Liver (tissue), 8 donors: ENCODE measurements at regions not wholly inside any gene's neighbourhood (a gene's known extent, or its start where the extent isn't known, plus 50 kb on each side); places are given as distances from the start of the nearest gene placed in this dataset.
A peak's percentile ranks its signal among the peaks of the same experiment; 100 is the strongest.

ENCODE experiments used
- DNase-seq: peaks from one replicate; pipeline ENCODE4 v3.0.0-alpha.2; 2017; ENCODE audit warnings: low spot score
- H3K27ac ChIP-seq, 2 donors: one replicate each; pipeline ENCODE4 v1.7.0; 2013; ENCODE audit warnings: inconsistent platforms in 2 of 2, low read length in 2 of 2, control low read depth in 1 of 2, low read depth in 1 of 2, mild to moderate bottlenecking in 1 of 2
- H3K27me3 ChIP-seq, 4 donors: one replicate each; pipeline versions ENCODE4 v1.6.1 to v1.7.0; 2013; ENCODE audit warnings: low read length in 3 of 4, inconsistent platforms in 1 of 4, mild to moderate bottlenecking in 1 of 4, moderate library complexity in 1 of 4; ENCODE audit not compliant: control insufficient read depth in 4 of 4, insufficient read depth in 4 of 4
- H3K36me3 ChIP-seq, 4 donors: one replicate each; pipeline versions ENCODE4 v1.6.1 to v1.7.0; 2013; ENCODE audit warnings: low read length in 3 of 4, mild to moderate bottlenecking in 3 of 4, low read depth in 1 of 4, moderate library complexity in 1 of 4; ENCODE audit not compliant: control insufficient read depth in 4 of 4, insufficient read depth in 3 of 4
- H3K4me1 ChIP-seq, 4 donors: one replicate each; pipeline versions ENCODE4 v1.6.1 to v1.7.0; 2013; ENCODE audit warnings: low read length in 3 of 4, mild to moderate bottlenecking in 3 of 4, moderate library complexity in 1 of 4; ENCODE audit not compliant: control insufficient read depth in 4 of 4, insufficient read depth in 4 of 4
- H3K4me3 ChIP-seq, 3 donors: one replicate each; pipeline versions ENCODE4 v1.6.1 to v1.7.0; 2013; ENCODE audit warnings: low read length in 3 of 3, control low read depth in 1 of 3, low read depth in 1 of 3, mild to moderate bottlenecking in 1 of 3
- H3K9ac ChIP-seq, 2 donors: one replicate each; pipeline ENCODE4 v1.7.0; 2013; ENCODE audit warnings: low read length in 2 of 2, mild to moderate bottlenecking in 2 of 2, moderate library complexity in 2 of 2, control low read depth in 1 of 2, low read depth in 1 of 2
- H3K9me3 ChIP-seq, 4 donors: one replicate each; pipeline versions ENCODE4 v1.6.1 to v1.7.0; 2013; ENCODE audit warnings: low read length in 3 of 4; ENCODE audit not compliant: control insufficient read depth in 4 of 4
- CTCF ChIP-seq: fragments of 150-350 bp; IDR thresholded peaks from 2 replicates; pipeline ENCODE4 v1.5.1; 2017; ENCODE audit warnings: improper control_type of control experiment, low read depth, low read length; ENCODE audit not compliant: missing input control
- EGR1 ChIP-seq, 2 donors: IDR thresholded peaks; 2 replicates each; pipeline ENCODE4 v1.6.1; 2016 to 2018; ENCODE audit warnings: antibody characterized with exemption in 2 of 2, low read depth in 2 of 2
- FOXA1 ChIP-seq: IDR thresholded peaks from 2 replicates; pipeline ENCODE4 v1.6.1; 2016; ENCODE audit warnings: antibody characterized with exemption
- FOXA2 ChIP-seq: IDR thresholded peaks from 2 replicates; pipeline ENCODE4 v1.6.1; 2016; ENCODE audit warnings: antibody characterized with exemption
- GABPA ChIP-seq, 2 donors: IDR thresholded peaks in 1 of 2; conservative IDR thresholded peaks in 1 of 2; 2 replicates each; pipeline ENCODE4 v1.6.1; 2016; ENCODE audit warnings: antibody characterized with exemption in 2 of 2, mild to moderate bottlenecking in 1 of 2, moderate library complexity in 1 of 2
- HNF4A ChIP-seq, 2 donors: conservative IDR thresholded peaks; 2 replicates each; pipeline ENCODE4 v1.6.1; 2016; ENCODE audit warnings: antibody characterized with exemption in 2 of 2, mild to moderate bottlenecking in 2 of 2
- HNF4G ChIP-seq: IDR thresholded peaks from 2 replicates; pipeline ENCODE4 v1.6.1; 2016; ENCODE audit warnings: antibody characterized with exemption
- JUND ChIP-seq, 2 donors: IDR thresholded peaks; 2 replicates each; pipeline ENCODE4 v1.6.1; 2016; ENCODE audit warnings: antibody characterized with exemption in 2 of 2
- NR2F2 ChIP-seq: IDR thresholded peaks from 2 replicates; pipeline ENCODE4 v1.6.1; 2016; ENCODE audit warnings: antibody characterized with exemption
- RAD21 ChIP-seq, 2 donors: IDR thresholded peaks; 2 replicates each; pipeline ENCODE4 v1.6.1; 2016; ENCODE audit warnings: antibody characterized with exemption in 2 of 2, mild to moderate bottlenecking in 2 of 2
- REST ChIP-seq: IDR thresholded peaks from 2 replicates; pipeline ENCODE4 v1.6.1; 2016; ENCODE audit warnings: antibody characterized with exemption, mild to moderate bottlenecking
- RXRA ChIP-seq, 2 donors: IDR thresholded peaks; 2 replicates each; pipeline ENCODE4 v1.6.1; 2017 to 2018; ENCODE audit warnings: antibody characterized with exemption in 2 of 2, mild to moderate bottlenecking in 1 of 2
- SP1 ChIP-seq: IDR thresholded peaks from 2 replicates; pipeline ENCODE4 v1.6.1; 2018; ENCODE audit warnings: antibody characterized with exemption, mild to moderate bottlenecking
- TAF1 ChIP-seq: conservative IDR thresholded peaks from 2 replicates; pipeline ENCODE4 v1.6.1; 2016; ENCODE audit warnings: antibody characterized with exemption, mild to moderate bottlenecking
- YY1 ChIP-seq: IDR thresholded peaks from 2 replicates; pipeline ENCODE4 v1.6.1; 2016; ENCODE audit warnings: antibody characterized with exemption, mild to moderate bottlenecking
- WGBS: extraction: QIAGEN DNeasy Blood & Tissue Kit; methylation state at CpG from one replicate; pipeline ENCODE4 v1.1.7; 2013; 5-methylcytosine and 5-hydroxymethylcytosine counted together
- TF ChIP-seq, protein P1 (sequence below): IDR thresholded peaks from 2 replicates; pipeline ENCODE4 v1.6.1; 2016; ENCODE audit warnings: antibody characterized with exemption
- donor health status: healthy.
- donor health status: healthy.
- donor health status: healthy.
- donor health status: healthy.
- donor health status: healthy.

- H3K9ac ChIP-seq = no peak overlapping the region
- TF ChIP-seq EGR1 (IDR thresholded peaks at IDR 0.05; ENCODE audit: low read depth in 2 of 2) = no peak
- TF ChIP-seq CTCF = no peak
- peak; percentile 42 for TF ChIP-seq HNF4A (conservative IDR thresholded peaks at IDR 0.05)
- no peak for TF ChIP-seq HNF4G
- TF ChIP-seq, protein P1, sequence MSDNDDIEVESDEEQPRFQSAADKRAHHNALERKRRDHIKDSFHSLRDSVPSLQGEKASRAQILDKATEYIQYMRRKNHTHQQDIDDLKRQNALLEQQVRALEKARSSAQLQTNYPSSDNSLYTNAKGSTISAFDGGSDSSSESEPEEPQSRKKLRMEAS = peak; percentile 66
- no peak for TF ChIP-seq FOXA1
- TF ChIP-seq GABPA (IDR thresholded peaks at IDR 0.05 in 1 of 2, conservative IDR thresholded peaks at IDR 0.05 in 1 of 2) = no peak
- TF ChIP-seq RXRA (IDR thresholded peaks at IDR 0.05) = peak; percentile 45 to 64
- TF ChIP-seq REST = no peak
- peak; percentile 35 for TF ChIP-seq YY1
- peak; percentile 63 for TF ChIP-seq SP1
- peak in 1 of 2 donors; percentile 17 for TF ChIP-seq JUND (IDR thresholded peaks at IDR 0.05)
- peak in 1 of 2 donors; percentile 17 for TF ChIP-seq RAD21 (IDR thresholded peaks at IDR 0.05)
- no peak for TF ChIP-seq NR2F2
These were observed 69.1 kb upstream of the OR5AN1 start for GRCh38 chr11:59289356-59290181.

DNA sequence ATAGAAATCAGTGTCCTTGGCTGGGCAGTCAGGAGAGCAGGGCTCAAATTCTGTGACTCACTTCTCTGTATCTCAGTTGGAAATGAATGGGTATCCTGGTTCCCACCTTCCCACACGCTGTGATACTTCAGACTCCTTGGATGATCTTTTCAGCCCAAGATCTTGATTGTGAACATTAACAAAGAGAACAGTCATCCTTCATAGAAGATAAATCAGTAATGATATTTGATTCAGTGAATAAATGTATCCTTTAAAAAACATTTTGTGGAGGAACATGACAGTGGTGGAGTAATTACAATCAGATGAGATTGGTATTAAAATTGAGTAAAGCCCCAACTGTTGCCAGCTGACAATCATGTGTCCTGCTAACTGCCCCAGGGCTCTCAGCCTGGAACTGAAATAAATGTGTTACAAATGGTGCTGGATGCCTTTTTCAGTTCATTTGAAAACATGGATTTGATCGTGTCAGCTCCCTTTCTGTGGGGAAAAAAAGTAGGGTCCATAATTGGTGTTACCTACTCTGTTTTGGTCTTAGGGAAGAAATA lies 72.9 kb upstream of the OR5AN1 start:
- Histone ChIP-seq H3K9me3 (no peaks in the 10 kb centered on the region), H3K27ac (no peak overlapping the region), H3K4me1 (peaks cover 4 to 63% (median 37%) of the 10 kb centered on the region in 4 donors), H3K9ac (no peak overlapping the region), H3K36me3 (no peaks in the 10 kb centered on the region), H3K4me3 (no peak overlapping the region), H3K27me3 (no peaks in the 10 kb centered on the region)
- DNase-seq = no peak
- 86% methylated on average over 2 of the region's 2 CpGs for WGBS
- TF ChIP-seq SP1 (no peak), FOXA2 (no peak), FOXA1 (no peak), EGR1 (IDR thresholded peaks at IDR 0.05; ENCODE audit: low read depth in 2 of 2) (no peak), HNF4G (no peak), TAF1 (no peak), YY1 (no peak), RXRA (IDR thresholded peaks at IDR 0.05) (no peak), REST (no peak), GABPA (IDR thresholded peaks at IDR 0.05 in 1 of 2, conservative IDR thresholded peaks at IDR 0.05 in 1 of 2) (no peak), NR2F2 (no peak), CTCF (no peak), RAD21 (IDR thresholded peaks at IDR 0.05) (no peak), JUND (IDR thresholded peaks at IDR 0.05) (no peak), HNF4A (conservative IDR thresholded peaks at IDR 0.05) (no peak)
- TF ChIP-seq, protein P1 = no peak

More at GRCh38 chr11:59289356-59290181, 69.1 kb upstream of the OR5AN1 start:
- Histone ChIP-seq H3K9me3 (no peaks in the 10 kb centered on the region), H3K4me1 (peaks cover 11 to 77% (median 42%) of the 10 kb centered on the region in 4 donors), H3K27me3 (no peaks in the 10 kb centered on the region), H3K27ac (peak overlapping the region; percentile 74 to 81), H3K36me3 (no peaks in the 10 kb centered on the region), H3K4me3 (peak overlapping the region in 2 of 3 donors; percentile 2 to 8)
- DNase-seq = no peak
- 33% methylated on average over 4 of the region's 4 CpGs for WGBS
